Ascending aorta (tissue), 2 donors: ENCODE measurements at regions not wholly inside any gene's neighbourhood (a gene's known extent, or its start where the extent isn't known, plus 50 kb on each side); places are given as distances from the start of the nearest gene placed in this dataset.

Experiments used
- DNase-seq, 2 donors: peaks; one replicate each; pipeline ENCODE4 v3.0.0-alpha.2; 2019; ENCODE audit warnings: low spot score in 2 of 2
- H3K27ac ChIP-seq, 2 donors: fragments of 200-600 bp; sonication (generic); one replicate each; pipeline ENCODE4 v1.5.1; 2016 to 2017; ENCODE audit warnings: mild to moderate bottlenecking in 1 of 2
- H3K27me3 ChIP-seq: fragments of 200-600 bp; sonication (generic); one replicate; pipeline ENCODE4 v1.5.1; 2017
- H3K36me3 ChIP-seq, 2 donors: fragments of 200-600 bp; sonication (generic); one replicate each; pipeline ENCODE4 v1.5.1; 2016
- H3K4me1 ChIP-seq, 2 donors: fragments of 200-600 bp; sonication (generic); one replicate each; pipeline ENCODE4 v1.5.1; 2016 to 2017; ENCODE audit warnings: mild to moderate bottlenecking in 1 of 2
- H3K4me3 ChIP-seq, 2 donors: fragments of 200-600 bp; sonication (generic); one replicate each; pipeline ENCODE4 v1.5.1; 2016 to 2017; ENCODE audit warnings: mild to moderate bottlenecking in 1 of 2
- H3K9me3 ChIP-seq, 2 donors: fragments of 200-600 bp; sonication (generic); one replicate each; pipeline ENCODE4 v1.5.1; 2016
- CTCF ChIP-seq, 3 experiments: fragments of 200-600 bp in 2 of 3; fragments of 450-650 bp in 1 of 3; sonication (generic) in 2 of 3; IDR thresholded peaks; one replicate each; pipeline ENCODE4 v1.5.1; 2016 to 2019; ENCODE audit warnings: antibody characterized with exemption in 3 of 3, mild to moderate bottlenecking in 1 of 3, moderate library complexity in 1 of 3
- intact Hi-C: fragments of 100-400 bp; cut with DNase I; formaldehyde crosslinking; loops from one replicate; pipeline ENCODE4 v1.15.1; 2023

- Histone ChIP-seq H3K9me3 (no peaks in the 10 kb centered on the region), H3K36me3 (no peaks in the 10 kb centered on the region), H3K4me1 (no peaks in the 10 kb centered on the region), H3K27ac (no peak overlapping the region), H3K27me3 (no peaks in the 10 kb centered on the region), H3K4me3 (no peak overlapping the region)
- no peak for TF ChIP-seq CTCF (IDR thresholded peaks at IDR 0.05)
- intact Hi-C loops = no loop called here
- DNase-seq = no peak
These were observed 147.4 kb downstream of the TMEM18 start for GRCh38 chr2:529852-530251.

GRCh38 chr2:529424-529823 lies 147.8 kb downstream of the TMEM18 start:
- intact Hi-C loops = no loop called here
- TF ChIP-seq CTCF (IDR thresholded peaks at IDR 0.05) = peak in 1 of 3 experiments; percentile 5
- Histone ChIP-seq H3K9me3 (no peaks in the 10 kb centered on the region), H3K27ac (no peak overlapping the region), H3K27me3 (no peaks in the 10 kb centered on the region), H3K36me3 (no peaks in the 10 kb centered on the region), H3K4me3 (no peak overlapping the region), H3K4me1 (no peaks in the 10 kb centered on the region)
- no peak for DNase-seq

GRCh38 chr2:527581-527980 lies 149.6 kb downstream of the TMEM18 start:
- Histone ChIP-seq H3K4me1 (no peaks in the 10 kb centered on the region), H3K4me3 (no peak overlapping the region), H3K27me3 (no peaks in the 10 kb centered on the region), H3K27ac (no peak overlapping the region), H3K36me3 (no peaks in the 10 kb centered on the region), H3K9me3 (no peaks in the 10 kb centered on the region)
- intact Hi-C loops = no loop called here
- no peak for DNase-seq
- no peak for TF ChIP-seq CTCF (IDR thresholded peaks at IDR 0.05)

- intact Hi-C loops = no loop called here
- no peak for DNase-seq
- no peak for TF ChIP-seq CTCF (IDR thresholded peaks at IDR 0.05)
These were observed 150.3 kb downstream of the TMEM18 start for GRCh38 chr2:526918-527317.

GRCh38 chr2:525611-526010 lies 151.6 kb downstream of the TMEM18 start:
- no peaks in the 10 kb centered on the region for H3K27me3 ChIP-seq
- no peak overlapping the region for H3K4me3 ChIP-seq
- intact Hi-C loops = no loop called here
- no peak overlapping the region for H3K27ac ChIP-seq
- no peaks in the 10 kb centered on the region for H3K36me3 ChIP-seq
- no peak for DNase-seq
- no peak for TF ChIP-seq CTCF (IDR thresholded peaks at IDR 0.05)
- no peaks in the 10 kb centered on the region for H3K4me1 ChIP-seq
- H3K9me3 ChIP-seq = no peaks in the 10 kb centered on the region

More at GRCh38 chr2:526918-527317, 150.3 kb downstream of the TMEM18 start:
- Histone ChIP-seq H3K36me3 (no peaks in the 10 kb centered on the region), H3K27ac (no peak overlapping the region), H3K9me3 (no peaks in the 10 kb centered on the region), H3K4me1 (no peaks in the 10 kb centered on the region), H3K27me3 (no peaks in the 10 kb centered on the region), H3K4me3 (no peak overlapping the region)

GRCh38 chr2:525021-525420 lies 152.2 kb downstream of the TMEM18 start:
- Histone ChIP-seq H3K36me3 (no peaks in the 10 kb centered on the region), H3K27me3 (no peaks in the 10 kb centered on the region), H3K9me3 (no peaks in the 10 kb centered on the region), H3K4me3 (no peak overlapping the region), H3K4me1 (no peaks in the 10 kb centered on the region), H3K27ac (no peak overlapping the region)
- intact Hi-C loops = no loop called here
- DNase-seq = no peak
- no peak for TF ChIP-seq CTCF (IDR thresholded peaks at IDR 0.05)
